DOHH2 (cell line): ENCODE measurements at regions not wholly inside any gene's neighbourhood (a gene's known extent, or its start where the extent isn't known, plus 50 kb on each side); places are given as distances from the start of the nearest gene placed in this dataset.

Source experiments
- H3F3A ChIP-seq: fragments of 200-600 bp; sonication (generic), shearing (Covaris generic); 2 replicates; pipeline ENCODE4 v1.6.0; 2016; ENCODE audit warnings: antibody characterized with exemption, mild to moderate bottlenecking; ENCODE audit not compliant: control insufficient read depth, insufficient read depth
- H3K27ac ChIP-seq: fragments of 200-600 bp; sonication (generic); 2 replicates; pipeline ENCODE4 v1.5.1; 2014; ENCODE audit warnings: low read depth, mild to moderate bottlenecking, low read length, moderate library complexity
- H3K27me3 ChIP-seq: fragments of 200-600 bp; sonication (generic); 2 replicates; pipeline ENCODE4 v1.6.1; 2014; ENCODE audit warnings: mild to moderate bottlenecking, low read length, mixed read lengths; ENCODE audit not compliant: control insufficient read depth
- H3K36me3 ChIP-seq: fragments of 200-600 bp; sonication (generic); 2 replicates; pipeline ENCODE4 v1.6.1; 2014; ENCODE audit warnings: mild to moderate bottlenecking, low read length, moderate library complexity, mixed read lengths; ENCODE audit not compliant: control insufficient read depth
- H3K4me1 ChIP-seq: fragments of 200-600 bp; sonication (generic); 2 replicates; pipeline ENCODE4 v1.6.1; 2014; ENCODE audit warnings: mild to moderate bottlenecking, low read length, mixed read lengths; ENCODE audit not compliant: control insufficient read depth
- H3K4me2 ChIP-seq: fragments of 200-600 bp; sonication (generic); 2 replicates; pipeline ENCODE4 v1.6.0; 2014; ENCODE audit warnings: mild to moderate bottlenecking, low read length, moderate library complexity
- H3K4me3 ChIP-seq: fragments of 200-600 bp; sonication (generic); 2 replicates; pipeline ENCODE4 v1.5.1; 2014; ENCODE audit warnings: mild to moderate bottlenecking, low read length, mixed read lengths
- H3K79me2 ChIP-seq: fragments of 200-600 bp; sonication (generic); 2 replicates; pipeline ENCODE4 v1.6.1; 2014; ENCODE audit warnings: mild to moderate bottlenecking, low read length, mixed read lengths; ENCODE audit not compliant: control insufficient read depth
- H3K9me2 ChIP-seq: fragments of 200-600 bp; sonication (generic); replicated peaks from 2 replicates; pipeline ENCODE4 v1.6.1; 2014; ENCODE audit warnings: mild to moderate bottlenecking, low read length, mixed read lengths; ENCODE audit not compliant: control insufficient read depth
- H3K9me3 ChIP-seq: fragments of 200-600 bp; sonication (generic); 2 replicates; pipeline ENCODE4 v1.6.1; 2014; ENCODE audit warnings: antibody characterized with exemption, low read length, mixed read lengths; ENCODE audit not compliant: control insufficient read depth, insufficient read depth
- H4K20me1 ChIP-seq: fragments of 200-600 bp; sonication (generic); 2 replicates; pipeline ENCODE4 v1.6.0; 2014; ENCODE audit warnings: low read depth, mild to moderate bottlenecking, antibody characterized with exemption, low read length, moderate library complexity; ENCODE audit not compliant: control insufficient read depth, insufficient read depth
- CTCF ChIP-seq: fragments of 200-600 bp; sonication (generic); IDR thresholded peaks from one replicate; pipeline ENCODE4 v1.5.1; 2014; ENCODE audit warnings: antibody characterized with exemption, mild to moderate bottlenecking, low read depth, low read length; ENCODE audit not compliant: poor library complexity, severe bottlenecking
- EZH2phosphoT487 ChIP-seq: fragments of 200-600 bp; sonication (generic); IDR thresholded peaks from 2 replicates; pipeline ENCODE4 v1.6.1; 2017; ENCODE audit warnings: borderline replicate concordance, mild to moderate bottlenecking, antibody characterized with exemption, low read length, moderate library complexity, mixed read lengths

DNA sequence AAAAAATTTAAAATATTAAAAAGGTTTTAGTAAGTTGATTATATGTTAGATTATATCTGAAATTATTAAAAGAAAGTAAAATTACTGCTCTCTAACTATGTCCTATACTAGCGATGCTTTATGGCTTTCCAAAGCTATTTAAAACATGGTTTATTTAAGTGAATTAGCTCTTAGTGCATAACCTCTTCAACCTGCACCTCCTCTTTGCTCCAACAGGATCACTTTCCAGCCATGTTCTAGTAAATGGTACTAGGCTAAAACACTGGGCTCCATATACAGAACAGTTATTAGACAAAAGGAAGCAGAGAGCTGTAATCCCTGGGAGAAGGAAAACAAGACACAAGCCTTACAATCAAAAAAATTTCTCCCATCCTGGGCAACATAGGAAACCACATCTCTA, 314.9 kb upstream of the ECI2 start:
- Histone ChIP-seq H3K4me2 (no peak overlapping the region), H3K27me3 (no peaks in the 10 kb centered on the region), H3K36me3 (no peaks in the 10 kb centered on the region), H3K27ac (no peak overlapping the region), H3K4me1 (no peaks in the 10 kb centered on the region), H3K9me3 (no peaks in the 10 kb centered on the region; the same call in 1 of the 2 replicates), H3F3A (no peaks in the 10 kb centered on the region), H3K4me3 (no peak overlapping the region), H3K79me2 (no peaks in the 10 kb centered on the region), H4K20me1 (no peaks in the 10 kb centered on the region), H3K9me2 (no peaks in the 10 kb centered on the region)
- TF ChIP-seq EZH2phosphoT487, result no peak
- TF ChIP-seq CTCF, result no peak

GRCh38 chr6:4449409-4449808, 314.0 kb upstream of the ECI2 start:
- Histone ChIP-seq H3K4me3 (no peak overlapping the region), H3K4me2 (no peak overlapping the region), H3K27ac (no peak overlapping the region), H3K9me2 (no peaks in the 10 kb centered on the region), H3F3A (no peaks in the 10 kb centered on the region), H3K79me2 (no peaks in the 10 kb centered on the region), H3K27me3 (no peaks in the 10 kb centered on the region), H3K9me3 (no peaks in the 10 kb centered on the region; the same call in 1 of the 2 replicates), H4K20me1 (no peaks in the 10 kb centered on the region), H3K4me1 (no peaks in the 10 kb centered on the region), H3K36me3 (no peaks in the 10 kb centered on the region)
- TF ChIP-seq CTCF (no peak), EZH2phosphoT487 (no peak)

- no peak for TF ChIP-seq CTCF
- no peak for TF ChIP-seq EZH2phosphoT487
- no peaks in the 10 kb centered on the region for H3K4me1 ChIP-seq
Measured at GRCh38 chr6:4448841-4449240, 313.5 kb upstream of the ECI2 start.

More at GRCh38 chr6:4448841-4449240, 313.5 kb upstream of the ECI2 start:
- Histone ChIP-seq H3K4me2 (no peak overlapping the region), H3K9me2 (no peaks in the 10 kb centered on the region), H3K27ac (no peak overlapping the region), H3K79me2 (no peaks in the 10 kb centered on the region), H3K9me3 (no peaks in the 10 kb centered on the region; the same call in 1 of the 2 replicates), H3K4me3 (no peak overlapping the region), H3F3A (no peaks in the 10 kb centered on the region), H3K36me3 (no peaks in the 10 kb centered on the region), H3K27me3 (no peaks in the 10 kb centered on the region), H4K20me1 (no peaks in the 10 kb centered on the region)
